ENCODE measurements at regions not wholly inside any gene's neighbourhood (a gene's known extent, or its start where the extent isn't known, plus 50 kb on each side); places are given as distances from the start of the nearest gene placed in this dataset.
A peak's percentile ranks its signal among the peaks of the same experiment; 100 is the strongest.
"Not testable (repeated sequence)": the region's sequence is repeated elsewhere in the genome, so short reads cannot be mapped to it uniquely, and the experiment has no call there.

- no peak for DNase-seq (ENCODE audit: low read depth, low spot score)
These were observed 87.1 kb upstream of the KCNA1 start for GRCh38 chr12:4822572-4822971.

DNA sequence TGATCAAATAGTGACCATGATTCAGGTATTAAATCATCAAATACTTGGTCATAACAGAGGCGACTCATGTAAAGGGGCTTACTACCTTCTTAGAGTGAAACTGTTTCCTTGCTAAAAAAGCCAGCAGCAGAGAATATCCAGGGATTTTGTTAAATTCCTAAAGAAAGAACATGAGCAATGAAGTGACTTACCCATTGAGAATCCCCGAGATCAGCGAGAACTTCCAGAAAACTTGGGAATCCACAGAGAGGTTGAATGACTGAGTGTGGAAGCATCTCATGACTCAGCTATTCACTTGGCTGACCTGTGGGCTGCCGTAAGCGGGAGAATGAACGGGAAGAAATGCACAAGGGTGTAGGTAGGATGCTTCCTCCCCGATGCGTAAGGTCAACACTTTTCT lies 85.3 kb upstream of the KCNA1 start:
- DNase-seq (ENCODE audit: low read depth, low spot score): no peak

DNA sequence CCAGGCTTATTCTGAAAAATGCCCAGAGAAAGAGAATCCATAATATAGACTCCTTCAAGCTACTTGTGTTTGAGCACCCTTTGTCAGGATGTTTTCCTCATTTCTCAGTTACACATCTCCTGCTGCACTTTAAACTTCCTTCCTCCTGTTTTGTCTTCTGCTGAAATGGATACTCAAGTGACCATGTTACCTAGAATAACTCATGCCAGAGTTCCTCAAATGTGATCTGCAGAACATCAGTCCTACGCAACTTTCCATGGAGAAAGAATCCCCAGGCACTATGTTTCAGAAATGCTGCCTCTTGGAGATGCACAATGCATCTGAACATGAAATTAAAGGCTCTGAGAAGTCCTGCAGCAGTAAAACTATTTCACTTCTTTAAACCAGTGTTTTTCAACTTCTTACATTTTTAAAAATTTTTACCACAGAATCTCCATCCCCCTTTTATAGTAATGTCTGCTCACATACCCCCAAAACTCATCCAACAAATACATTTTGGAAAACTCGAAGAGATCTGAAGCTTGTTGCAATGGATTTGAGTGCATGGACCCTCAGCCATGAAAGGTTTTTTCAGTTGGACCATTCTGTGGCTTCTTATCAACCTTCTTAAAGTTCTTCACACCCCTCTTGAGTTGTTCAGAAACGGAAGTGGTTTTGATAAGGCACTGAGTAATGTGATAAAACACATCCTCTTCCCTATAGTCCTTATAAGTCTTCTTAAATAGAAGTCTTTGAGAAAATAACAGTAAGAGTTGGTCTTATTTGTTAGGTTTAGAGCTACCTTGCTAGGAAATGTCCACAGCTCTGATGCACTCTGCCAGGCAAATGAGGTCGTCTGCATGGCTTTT lies 84.5 kb upstream of the KCNA1 start:
- no peak for DNase-seq (ENCODE audit: low read depth, low spot score)

DNA sequence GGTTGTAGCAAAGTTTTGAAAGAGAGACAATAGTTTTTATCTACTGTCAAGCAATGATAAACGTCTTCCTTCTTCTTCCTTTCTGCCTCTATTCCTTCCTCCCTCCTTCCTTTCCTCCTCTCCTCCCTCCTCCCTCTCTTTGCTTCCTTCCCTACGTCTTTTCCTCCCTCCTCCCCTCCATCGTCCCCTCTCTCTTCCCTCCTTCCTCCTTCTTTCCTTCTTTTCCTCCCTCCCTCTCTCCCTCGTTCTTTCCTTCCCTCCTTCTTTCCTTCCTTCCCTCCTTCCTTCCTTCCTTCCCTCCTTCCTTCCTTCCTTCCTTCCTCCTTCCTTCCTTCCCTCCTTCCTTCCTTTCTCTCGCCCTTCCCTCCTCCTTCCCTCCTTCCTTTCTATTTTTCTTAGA lies 82.8 kb upstream of the KCNA1 start:
- no peak for DNase-seq (ENCODE audit: low read depth, low spot score)

- DNase-seq (ENCODE audit: low read depth, low spot score): no peak
These were observed 81.5 kb upstream of the KCNA1 start for GRCh38 chr12:4828176-4828575.

GRCh38 chr12:4829161-4829792 lies 80.4 kb upstream of the KCNA1 start:
- DNase-seq (ENCODE audit: low read depth, low spot score): no peak

- no peak for DNase-seq (ENCODE audit: low read depth, low spot score)
These were observed 79.9 kb upstream of the KCNA1 start for GRCh38 chr12:4829793-4830162.

DNA sequence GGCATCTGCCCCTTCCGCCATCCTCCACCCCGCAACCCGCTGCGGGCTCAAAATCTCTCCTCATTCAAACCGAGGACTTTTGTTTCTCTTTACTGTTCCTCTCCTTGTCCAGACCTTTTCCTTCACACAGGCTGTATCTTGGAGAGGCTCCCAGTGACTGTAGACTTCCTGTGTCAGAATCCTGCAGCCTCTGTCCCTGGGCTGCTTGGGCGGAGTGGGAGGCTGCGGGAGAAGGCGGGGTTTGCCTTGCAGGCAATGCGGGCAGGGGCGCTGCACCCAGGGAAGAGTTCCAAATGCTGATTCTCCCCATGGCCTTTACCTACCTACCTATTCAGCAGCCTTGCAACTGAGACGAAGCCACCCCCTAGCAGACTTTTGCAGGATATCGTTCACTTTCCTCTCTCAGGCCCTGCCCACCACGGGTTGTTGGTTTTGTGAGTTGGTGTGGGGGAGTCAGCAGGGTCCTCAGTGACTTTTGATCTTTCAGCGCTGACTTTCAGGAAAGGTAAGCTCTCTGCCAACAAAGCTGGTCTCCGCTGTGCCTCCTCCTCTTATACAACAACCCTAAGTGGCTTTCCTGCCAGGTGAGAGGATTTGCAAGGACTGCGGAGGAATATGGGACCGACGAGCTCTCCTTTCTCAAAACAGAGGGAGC lies 79.0 kb upstream of the KCNA1 start:
- no peak for DNase-seq (ENCODE audit: low read depth, low spot score)

GRCh38 chr12:4833053-4833452 lies 76.7 kb upstream of the KCNA1 start:
- no peak for DNase-seq (ENCODE audit: low read depth, low spot score)

DNA sequence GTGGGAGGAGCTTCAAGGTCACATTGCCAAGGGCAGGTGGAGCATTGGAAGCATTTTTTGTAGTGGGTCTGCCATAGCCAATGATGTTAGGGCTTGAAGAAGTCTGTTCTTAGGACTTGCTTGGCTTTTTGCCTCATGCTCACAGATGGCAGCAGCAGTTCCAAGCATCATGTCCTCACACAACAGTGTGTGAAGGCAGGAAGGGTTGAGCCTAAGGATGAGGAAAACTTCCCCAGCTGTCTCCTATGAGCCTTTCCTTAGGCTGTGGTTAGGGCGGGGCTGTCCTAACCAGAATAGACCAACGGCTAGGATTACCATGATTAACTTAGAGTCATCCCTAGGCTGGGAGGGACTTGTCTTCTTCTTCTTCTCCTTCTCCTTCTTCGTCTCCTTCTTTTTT lies 76.2 kb upstream of the KCNA1 start:
- DNase-seq (ENCODE audit: low read depth, low spot score): no peak

GRCh38 chr12:4842401-4842800 lies 67.3 kb upstream of the KCNA1 start:
- DNase-seq (ENCODE audit: low read depth, low spot score): not testable (repeated sequence)

DNA sequence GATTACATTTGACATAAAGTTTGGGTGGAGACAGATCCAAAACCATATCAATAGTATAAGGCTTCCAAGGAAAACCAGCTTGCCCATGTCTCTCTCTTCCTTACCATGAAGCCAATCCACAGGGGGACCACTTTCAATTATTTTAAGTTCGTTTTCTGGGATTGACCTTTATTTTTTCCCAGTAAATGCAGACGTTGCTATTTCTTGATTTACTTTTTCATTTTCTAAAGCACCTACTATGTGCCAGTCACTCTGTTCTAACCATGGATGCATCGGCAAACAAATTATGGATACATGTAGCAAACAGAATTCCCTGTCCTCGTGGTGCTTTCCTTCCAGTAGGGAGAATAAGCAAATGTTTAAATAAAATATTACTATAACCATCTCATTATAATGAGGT lies 65.8 kb upstream of the KCNA1 start:
- DNase-seq (ENCODE audit: low read depth, low spot score): no peak

- DNase-seq (ENCODE audit: low read depth, low spot score): no peak
These were observed 62.0 kb upstream of the KCNA1 start for GRCh38 chr12:4847713-4848112.

GRCh38 chr12:4849115-4849541 lies 60.6 kb upstream of the KCNA1 start:
- DNase-seq (ENCODE audit: low read depth, low spot score): no peak

DNA sequence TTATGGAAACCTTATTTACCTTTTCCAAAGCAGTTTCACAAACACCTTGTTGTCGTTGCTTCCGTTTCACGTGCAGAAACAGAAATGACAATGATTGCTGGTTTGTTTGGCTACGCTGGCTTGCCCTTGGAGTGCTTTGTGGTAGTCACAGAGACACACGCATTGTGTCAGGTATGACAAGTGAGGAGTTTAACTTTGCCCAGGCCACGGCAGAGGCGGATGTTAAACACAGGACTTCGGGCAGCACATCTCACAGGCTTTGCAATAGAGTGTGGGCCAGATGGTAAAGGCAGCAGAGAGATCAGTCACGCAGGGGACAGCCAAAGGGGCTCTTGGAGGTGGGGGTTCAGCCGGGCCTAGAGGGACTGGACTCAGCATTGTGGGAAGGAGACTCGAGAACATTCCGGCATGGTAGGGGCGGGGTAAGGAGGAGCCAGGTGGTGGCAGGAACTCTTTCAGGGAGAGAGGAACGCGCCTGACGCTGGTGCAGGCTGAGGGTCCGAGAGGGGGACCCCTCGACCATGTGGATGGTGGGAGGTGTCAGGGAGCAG lies 59.8 kb upstream of the KCNA1 start:
- no peak for DNase-seq (ENCODE audit: low read depth, low spot score)

GRCh38 chr12:4850857-4851380 lies 58.8 kb upstream of the KCNA1 start:
- DNase-seq (ENCODE audit: low read depth, low spot score): no peak

DNA sequence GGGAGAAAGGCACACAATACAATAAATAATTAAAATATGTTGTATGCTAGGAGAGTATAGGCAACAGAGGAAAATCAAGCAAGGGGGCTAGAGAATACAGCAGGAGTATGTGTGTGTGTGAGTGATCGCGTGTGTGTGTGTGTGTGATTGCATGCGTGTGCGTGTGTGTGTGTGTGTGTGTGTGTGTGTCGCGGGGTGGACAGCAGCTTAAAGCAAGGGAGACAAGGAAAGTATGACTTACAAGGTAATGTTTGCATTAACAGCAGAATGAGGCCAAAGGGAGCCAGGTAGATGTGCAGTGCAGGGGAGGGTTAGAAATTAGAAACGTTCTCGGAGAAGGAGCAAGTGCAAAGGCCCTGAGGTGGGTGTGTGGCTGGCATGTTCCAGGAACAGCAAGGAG lies 57.4 kb upstream of the KCNA1 start:
- DNase-seq (ENCODE audit: low read depth, low spot score): no peak

DNA sequence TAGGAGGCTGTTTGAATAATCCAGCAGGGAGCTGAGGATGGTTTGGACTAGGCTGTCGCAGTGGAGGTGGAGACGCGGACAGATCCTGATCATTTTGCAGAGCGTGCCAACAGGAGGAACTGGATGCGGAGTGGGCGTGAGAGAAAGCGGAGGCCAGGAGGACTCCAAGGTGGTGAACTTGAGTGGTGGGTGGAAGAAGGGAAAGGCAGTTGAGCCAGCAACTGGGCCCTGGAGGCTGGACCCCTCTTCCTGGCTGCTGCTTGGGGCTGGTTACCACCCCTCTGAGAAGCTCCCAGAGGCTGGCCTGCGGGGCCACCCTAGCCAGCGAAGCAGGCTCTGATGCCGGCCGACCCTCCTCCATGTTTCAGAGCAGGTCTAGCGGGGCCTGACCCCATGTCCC lies 56.8 kb upstream of the KCNA1 start:
- DNase-seq (ENCODE audit: low read depth, low spot score): no peak

DNA sequence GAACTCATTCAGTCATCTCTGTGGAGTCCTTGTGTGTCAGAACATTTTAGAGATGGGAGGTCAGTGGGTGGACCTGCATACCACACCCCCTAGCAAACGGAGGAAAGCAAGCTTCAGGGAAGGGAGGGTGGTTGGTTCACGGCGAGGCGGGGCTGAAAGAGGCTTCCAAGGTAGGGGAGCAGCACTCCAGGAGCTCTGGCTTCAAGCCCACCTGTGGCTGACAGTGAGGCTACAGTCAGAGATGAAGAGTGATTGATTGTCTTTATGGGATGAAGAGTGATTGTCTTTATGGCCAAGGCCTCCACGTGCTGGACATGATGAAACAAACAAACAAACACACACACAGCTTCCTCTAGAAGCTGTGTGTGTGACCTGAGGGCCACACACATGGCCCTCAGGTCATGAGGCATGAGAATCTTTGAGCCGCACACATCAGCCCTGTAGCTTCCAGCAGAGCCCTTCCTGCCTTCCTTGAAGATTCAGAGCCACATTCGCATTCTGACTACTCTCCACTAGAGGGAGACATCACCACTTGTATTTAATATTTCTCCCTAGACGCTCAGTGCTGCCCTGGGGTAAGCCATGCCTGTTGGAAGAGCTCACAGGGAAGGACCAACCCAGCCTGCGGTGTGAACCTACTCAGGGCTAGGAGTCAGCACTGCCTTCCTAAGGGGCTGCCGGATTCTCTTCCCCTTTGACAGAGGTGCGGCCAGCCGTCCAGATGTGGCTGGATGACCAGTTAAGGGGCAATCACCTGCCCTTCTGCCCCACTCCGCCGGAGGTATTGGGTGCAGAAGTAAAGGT lies 54.4 kb upstream of the KCNA1 start:
- DNase-seq (ENCODE audit: low read depth, low spot score): peak; percentile 6

DNA sequence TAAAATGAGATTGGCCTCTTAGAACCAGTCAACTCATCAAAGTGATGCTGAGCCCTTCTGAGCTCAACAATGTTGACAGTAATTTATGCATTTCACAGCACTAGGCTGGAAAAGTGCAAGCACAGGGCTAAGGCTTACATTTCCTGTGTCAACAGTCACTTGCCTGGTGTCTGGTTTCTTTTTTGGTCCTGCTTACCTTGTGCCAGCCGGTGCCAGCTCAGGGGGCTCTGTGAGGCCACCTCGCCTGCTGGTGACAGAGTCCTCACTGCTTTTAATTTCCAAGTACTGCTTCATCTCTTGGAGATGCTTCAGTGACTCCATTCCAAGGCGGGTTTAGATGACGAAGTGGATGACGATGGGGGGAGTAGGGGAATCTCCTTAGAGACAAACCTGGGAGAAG lies 53.1 kb upstream of the KCNA1 start:
- DNase-seq (ENCODE audit: low read depth, low spot score): no peak

DNA sequence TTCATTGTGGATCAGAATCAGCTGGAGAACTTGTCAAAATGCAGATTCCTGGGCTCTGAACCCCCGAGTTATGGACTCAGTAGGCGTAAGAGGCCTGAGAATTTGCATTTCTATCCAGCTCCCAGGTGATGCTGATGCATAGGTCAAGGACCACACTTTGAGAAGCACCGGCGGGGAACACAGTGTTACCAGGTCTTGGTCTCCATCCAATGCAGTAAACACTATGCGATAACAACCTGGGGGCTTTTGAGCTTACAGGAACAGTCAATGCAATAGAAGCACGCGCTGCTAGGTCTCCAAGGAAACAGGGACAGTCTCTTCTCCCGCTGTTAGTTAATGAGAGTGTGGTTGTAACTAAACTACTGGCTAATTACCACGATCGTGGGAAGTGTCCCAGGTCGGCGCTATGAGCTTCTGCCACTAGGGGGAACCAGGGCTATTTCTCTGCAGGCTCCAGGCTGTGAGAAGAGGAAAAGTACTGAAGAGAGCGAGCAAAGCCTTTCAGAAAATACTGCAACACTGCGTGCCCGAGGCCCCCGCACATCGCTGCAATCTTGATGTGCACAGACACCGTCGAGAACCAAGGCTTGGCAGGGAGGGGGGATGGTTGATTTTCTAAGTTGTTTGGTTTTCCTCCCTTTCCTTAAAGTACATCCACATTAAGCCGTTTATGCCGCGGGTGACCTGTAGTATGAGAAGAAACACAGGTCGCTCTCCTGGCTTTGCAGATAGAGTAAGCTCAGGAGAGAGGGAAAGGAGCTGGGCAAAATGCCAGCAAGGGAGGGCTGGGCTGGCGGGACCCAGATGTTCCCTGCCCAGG lies 52.0 kb upstream of the KCNA1 start:
- DNase-seq (ENCODE audit: low read depth, low spot score): peak; percentile 41

Data from activated naive CD8-positive, alpha-beta T cell treated with anti-CD3 and anti-CD28 coated beads, Interleukin-2, amount 50 U/mL, for 16 hours (primary cell).